ENCODE measurements at regions not wholly inside any gene's neighbourhood (a gene's known extent, or its start where the extent isn't known, plus 50 kb on each side); places are given as distances from the start of the nearest gene placed in this dataset.

GRCh38 chr9:105073147-105073546, 145.2 kb upstream of the ABCA1 start (continued):
- no peak for TF ChIP-seq ATF1 (CRISPR knock-in tag; IDR thresholded peaks at IDR 0.05)
- no peak for TF ChIP-seq ATF1 (tag; IDR thresholded peaks at IDR 0.05)
- no peak for TF ChIP-seq ZFPM2 (CRISPR knock-in tag; IDR thresholded peaks at IDR 0.05)
- TF ChIP-seq FOS (IDR thresholded peaks at IDR 0.05; ENCODE audit: extremely low read depth, insufficient read length): no peak
- no peak for TF ChIP-seq C11orf30 (IDR thresholded peaks at IDR 0.05; ENCODE audit: low read depth)

- Histone ChIP-seq H3K27ac (ENCODE audit: extremely low read depth, low read depth, low read length) (no peak overlapping the region), H3K4me2 (ENCODE audit: insufficient read depth, low read length) (no peak overlapping the region), H3K4me1 (replicated peaks in 1 of 2; ENCODE audit: control insufficient read depth in 2 of 2, insufficient read depth in 2 of 2, low read length in 2 of 2) (no peaks in the 10 kb centered on the region), H3K36me3 (ENCODE audit: control insufficient read depth, insufficient read depth, low read length) (no peaks in the 10 kb centered on the region), H3K4me3 (no peak overlapping the region), H3K9me3 (replicated peaks; ENCODE audit: control insufficient read depth, insufficient read depth, low read depth, low read length) (no peaks in the 10 kb centered on the region), H4K20me1 (replicated peaks; ENCODE audit: control insufficient read depth, insufficient read depth, low read length) (no peaks in the 10 kb centered on the region), H3K27me3 (ENCODE audit: control insufficient read depth in 2 of 2, insufficient read depth in 2 of 2, low read length in 2 of 2) (no peaks in the 10 kb centered on the region; a peak in 1 of 5 replicates), H3K79me2 (ENCODE audit: control insufficient read depth, insufficient read depth, low read length) (no peaks in the 10 kb centered on the region), H2AFZ (ENCODE audit: low read depth, low read length) (no peak overlapping the region), H3K9ac (ENCODE audit: insufficient read depth in 1 of 2, low read depth in 2 of 2, low read length in 2 of 2) (no peak overlapping the region), H3K9me1 (ENCODE audit: control insufficient read depth, insufficient read depth, low read length) (no peaks in the 10 kb centered on the region)
- ChIA-PET POLR2A (no interaction called here), CTCF (ENCODE audit: low intra/inter-chr PET ratio) (no interaction called here)
- in situ Hi-C loops (cut with MboI) (no loop called here), intact Hi-C loops (cut with micrococcal nuclease) (no loop called here)
- FAIRE-seq (no peak), DNase-seq (ENCODE audit: extremely low read depth in 1 of 4, low spot score in 3 of 4) (no peak), ATAC-seq (no peak)
- no peak for TF ChIP-seq GATAD2B (IDR thresholded peaks at IDR 0.05; ENCODE audit: borderline replicate concordance)
- no peak for TF ChIP-seq ZNF778 (CRISPR knock-in tag; IDR thresholded peaks at IDR 0.05)
- WGBS (ENCODE audit: insufficient coverage, low coverage, missing lambda C conversion rate): 0% methylated on average over 2 of the region's 2 CpGs
- no TSS peak for BruUV-seq (replicated peaks)
Observed at GRCh38 chr9:105074491-105074890, 146.5 kb upstream of the ABCA1 start.

- Histone ChIP-seq H3K79me2 (ENCODE audit: control insufficient read depth, insufficient read depth, low read length) (no peaks in the 10 kb centered on the region), H3K36me3 (ENCODE audit: control insufficient read depth, insufficient read depth, low read length) (no peaks in the 10 kb centered on the region), H3K9me1 (ENCODE audit: control insufficient read depth, insufficient read depth, low read length) (no peaks in the 10 kb centered on the region), H3K4me2 (ENCODE audit: insufficient read depth, low read length) (no peak overlapping the region), H3K9ac (ENCODE audit: insufficient read depth in 1 of 2, low read depth in 2 of 2, low read length in 2 of 2) (no peak overlapping the region), H3K9me3 (replicated peaks; ENCODE audit: control insufficient read depth, insufficient read depth, low read depth, low read length) (no peaks in the 10 kb centered on the region), H3K4me3 (no peak overlapping the region), H3K27ac (ENCODE audit: extremely low read depth, low read depth, low read length) (no peak overlapping the region), H4K20me1 (replicated peaks; ENCODE audit: control insufficient read depth, insufficient read depth, low read length) (no peaks in the 10 kb centered on the region), H2AFZ (ENCODE audit: low read depth, low read length) (no peak overlapping the region), H3K27me3 (ENCODE audit: control insufficient read depth in 2 of 2, insufficient read depth in 2 of 2, low read length in 2 of 2) (no peaks in the 10 kb centered on the region), H3K4me1 (replicated peaks in 1 of 2; ENCODE audit: control insufficient read depth in 2 of 2, insufficient read depth in 2 of 2, low read length in 2 of 2) (no peaks in the 10 kb centered on the region)
- BruUV-seq (replicated peaks): no TSS peak
- in situ Hi-C loops (cut with MboI) (no loop called here), intact Hi-C loops (cut with micrococcal nuclease) (no loop called here)
- no peak for ATAC-seq
- ChIA-PET CTCF (ENCODE audit: low intra/inter-chr PET ratio) (no interaction called here), POLR2A (no interaction called here)
- no peak for DNase-seq (ENCODE audit: extremely low read depth in 1 of 4, low spot score in 3 of 4)
- 0% methylated on average over 3 of the region's 5 CpGs for WGBS (ENCODE audit: insufficient coverage, low coverage, missing lambda C conversion rate)
- FAIRE-seq: no peak
- TF ChIP-seq GMEB1 (CRISPR knock-in tag; IDR thresholded peaks at IDR 0.05) (no peak), BHLHE40 (IDR thresholded peaks at IDR 0.05; ENCODE audit: low read length) (no peak), MLLT1 (IDR thresholded peaks at IDR 0.05) (no peak), RAD51 (IDR thresholded peaks at IDR 0.05; ENCODE audit: borderline replicate concordance, low read depth) (peak; percentile 60), MYC (IDR thresholded peaks at IDR 0.05; ENCODE audit: low read depth, low read length) (no peak), MYC (CRISPR knock-in tag; IDR thresholded peaks at IDR 0.05; ENCODE audit: borderline replicate concordance, low read depth) (no peak), HSF4 (CRISPR knock-in tag; IDR thresholded peaks at IDR 0.05; ENCODE audit: borderline replicate concordance) (no peak)
Observed at GRCh38 chr9:105076729-105077128, 148.8 kb upstream of the ABCA1 start.

Measured in K562 (cell line).